HCT116 (cell line): ENCODE measurements at regions not wholly inside any gene's neighbourhood (a gene's known extent, or its start where the extent isn't known, plus 50 kb on each side); places are given as distances from the start of the nearest gene placed in this dataset.

ENCODE experiments used
- ATAC-seq: fragments of 200-7000 bp; cut with Tn5 transposase; 2 replicates; pipeline ENCODE4 v1.9.1; 2020; ENCODE audit warnings: mild to moderate bottlenecking, moderate library complexity
- BruUV-seq: library from RNA; stranded (reverse); fragments of 400-500 nt; replicated peaks from 2 replicates; lab custom pipeline; 2021; lab: Mats Ljungman, UMichigan
- CTCF ChIA-PET: fragments of 300-600 bp; sonication (Branson Sonifier 250); formaldehyde crosslinking; loops from one replicate; lab custom pipeline; 2021; ENCODE audit warnings: antibody characterized with exemption; lab: Charles Lee
- POLR2A ChIA-PET: fragments of 300-600, 350-600 bp; sonication (Branson Sonifier 250); formaldehyde crosslinking; loops from one replicate; lab custom pipeline; 2021; ENCODE audit warnings: antibody characterized with exemption; lab: Charles Lee
- RAD21 ChIA-PET, 2 experiments: fragments of 300-600 bp; sonication (Branson Sonifier 250); formaldehyde crosslinking; loops; one replicate each; lab custom pipeline; 2023; ENCODE audit warnings: low total read pairs in 2 of 2; ENCODE audit not compliant: uncharacterized antibody in 2 of 2, unreplicated experiment in 2 of 2, low non-redundant PET in 1 of 2; lab: Charles Lee
- DNase-seq: peaks from one replicate; pipeline ENCODE4 v3.0.0-alpha.2; 2010; ENCODE audit warnings: low read depth, low spot score
- H2AFZ ChIP-seq: fragments of 200-600 bp; shearing (Covaris generic), sonication (generic); 2 replicates; pipeline ENCODE4 v1.6.1; 2017; ENCODE audit warnings: low read depth, mixed run types, mixed read lengths, antibody characterized with exemption, low read length; ENCODE audit not compliant: poor library complexity, severe bottlenecking
- H3K27ac ChIP-seq: 2 replicates; pipeline ENCODE4 v1.5.1; 2012; ENCODE audit warnings: low read depth, low read length
- H3K27me3 ChIP-seq: fragments of 200-600 bp; sonication (generic); 2 replicates; pipeline ENCODE4 v1.6.1; 2016; ENCODE audit warnings: mixed run types, low read length, mixed read lengths; ENCODE audit not compliant: insufficient read depth
- H3K36me3 ChIP-seq, 2 experiments: fragments of 200-500 bp in 1 of 2; fragments of 200-600 bp in 1 of 2; sonication (Bioruptor generic) in 1 of 2; sonication (generic) in 1 of 2; 2 replicates each; pipeline versions ENCODE4 v1.5.1 to v1.6.1; 2014 to 2016; ENCODE audit warnings: low read length in 2 of 2, inconsistent platforms in 1 of 2, mixed read lengths in 1 of 2, mixed run types in 1 of 2; ENCODE audit not compliant: insufficient read depth in 2 of 2, control insufficient read depth in 1 of 2
- H3K4me1 ChIP-seq, 2 experiments: fragments of 200-600 bp in 1 of 2; sonication (generic) in 1 of 2; 2 replicates each; pipeline versions ENCODE4 v1.5.1 to v1.6.1; 2012 to 2017; ENCODE audit warnings: low read length in 2 of 2, inconsistent platforms in 1 of 2, mild to moderate bottlenecking in 1 of 2, mixed read lengths in 1 of 2, mixed run types in 1 of 2, moderate library complexity in 1 of 2; ENCODE audit not compliant: insufficient read depth in 2 of 2, control insufficient read depth in 1 of 2
- H3K4me2 ChIP-seq: fragments of 200-600 bp; sonication (generic); 2 replicates; pipeline ENCODE4 v1.6.1; 2017; ENCODE audit warnings: mixed run types, low read length, mixed read lengths
- H3K4me3 ChIP-seq, 2 experiments: fragments of 200-600 bp in 1 of 2; sonication (generic) in 1 of 2; replicated peaks in 1 of 2; 2 replicates each; pipeline ENCODE4 v1.5.1; 2011 to 2016; ENCODE audit warnings: low read length in 2 of 2, control low read depth in 1 of 2, low read depth in 1 of 2, mild to moderate bottlenecking in 1 of 2, mixed read lengths in 1 of 2, mixed run types in 1 of 2
- H3K79me2 ChIP-seq: fragments of 200-600 bp; sonication (generic); 2 replicates; pipeline ENCODE4 v1.6.1; 2017; ENCODE audit warnings: mild to moderate bottlenecking, mixed run types, low read length, moderate library complexity, mixed read lengths; ENCODE audit not compliant: insufficient read depth
- H3K9ac ChIP-seq: fragments of 200-600 bp; sonication (generic); 2 replicates; pipeline ENCODE4 v1.6.1; 2016; ENCODE audit warnings: low read length, mixed read lengths
- H3K9me2 ChIP-seq: fragments of 200-600 bp; sonication (generic), shearing (Covaris generic); 2 replicates; pipeline ENCODE4 v1.6.1; 2017; ENCODE audit warnings: mixed run types, mild to moderate bottlenecking, moderate library complexity; ENCODE audit not compliant: insufficient read depth
- H3K9me3 ChIP-seq, 2 experiments: fragments of 200-500 bp in 1 of 2; fragments of 200-600 bp in 1 of 2; sonication (Bioruptor generic) in 1 of 2; sonication (generic) in 1 of 2; 2 replicates each; pipeline ENCODE4 v1.6.1; 2014 to 2017; ENCODE audit warnings: low read length in 2 of 2, mixed read lengths in 2 of 2, inconsistent platforms in 1 of 2, low read depth in 1 of 2, mild to moderate bottlenecking in 1 of 2, mixed run types in 1 of 2, moderate library complexity in 1 of 2; ENCODE audit not compliant: control insufficient read depth in 1 of 2, insufficient read depth in 1 of 2
- H4K20me1 ChIP-seq: fragments of 200-600 bp; sonication (generic), shearing (Covaris generic); 2 replicates; pipeline ENCODE4 v1.6.1; 2017; ENCODE audit warnings: mixed run types, mild to moderate bottlenecking, moderate library complexity; ENCODE audit not compliant: insufficient read depth
- CEBPB ChIP-seq: IDR thresholded peaks from 2 replicates; pipeline ENCODE4 v1.6.1; 2012; ENCODE audit warnings: low read depth
- EGR1 ChIP-seq: IDR thresholded peaks from 2 replicates; pipeline ENCODE4 v1.6.1; 2012; ENCODE audit warnings: low read depth
- EZH2phosphoT487 ChIP-seq: fragments of 200-600 bp; IDR thresholded peaks from 2 replicates; pipeline ENCODE4 v1.6.1; 2018; ENCODE audit warnings: antibody characterized with exemption, borderline replicate concordance
- FOSL1 ChIP-seq: IDR thresholded peaks from 2 replicates; pipeline ENCODE4 v1.6.1; 2012; ENCODE audit warnings: low read depth
- JUND ChIP-seq: IDR thresholded peaks from 2 replicates; pipeline ENCODE4 v1.6.1; 2012
- POLR2A ChIP-seq: IDR thresholded peaks from 2 replicates; pipeline ENCODE4 v1.7.0; 2011; ENCODE audit warnings: borderline replicate concordance; ENCODE audit not compliant: insufficient read depth, insufficient read length; ENCODE audit errors: extremely low read depth
- POLR2AphosphoS5 ChIP-seq: IDR thresholded peaks from 2 replicates; pipeline ENCODE4 v1.6.1; 2011; ENCODE audit warnings: mild to moderate bottlenecking, low read depth, low read length, moderate library complexity
- RAD21 ChIP-seq: IDR thresholded peaks from 2 replicates; pipeline ENCODE4 v1.6.1; 2012; ENCODE audit warnings: low read depth, mild to moderate bottlenecking
- REST ChIP-seq: IDR thresholded peaks from 2 replicates; pipeline ENCODE4 v1.6.1; 2012; ENCODE audit warnings: low read depth
- SRF ChIP-seq: IDR thresholded peaks from 2 replicates; pipeline ENCODE4 v1.6.1; 2012; ENCODE audit warnings: low read depth
- TCF7L2 ChIP-seq: IDR thresholded peaks from 2 replicates; pipeline ENCODE4 v1.7.0; 2011; ENCODE audit warnings: borderline replicate concordance, inconsistent platforms; ENCODE audit not compliant: insufficient read depth, insufficient read length; ENCODE audit errors: extremely low read depth
- YY1 ChIP-seq: IDR thresholded peaks from 2 replicates; pipeline ENCODE4 v1.6.1; 2011; ENCODE audit warnings: low read length, low read depth, moderate library complexity, mild to moderate bottlenecking; ENCODE audit not compliant: insufficient replicate concordance; ENCODE audit errors: extremely low read depth
- ZFX ChIP-seq: fragments of 450-650 bp; IDR thresholded peaks from 2 replicates; pipeline ENCODE4 v1.6.1; 2017
- ZNF274 ChIP-seq: fragments of 200-500 bp; sonication (Bioruptor generic); IDR thresholded peaks from 2 replicates; pipeline ENCODE4 v1.6.1; 2014; ENCODE audit warnings: mild to moderate bottlenecking, low read depth, low read length, inconsistent platforms
- intact Hi-C: fragments of 100-400 bp; cut with micrococcal nuclease; formaldehyde crosslinking; loops from 2 replicates; pipeline ENCODE4 v1.10.0; 2022
- TF ChIP-seq, protein P1 (sequence below): IDR thresholded peaks from 2 replicates; pipeline ENCODE4 v1.6.1; 2012

DNA sequence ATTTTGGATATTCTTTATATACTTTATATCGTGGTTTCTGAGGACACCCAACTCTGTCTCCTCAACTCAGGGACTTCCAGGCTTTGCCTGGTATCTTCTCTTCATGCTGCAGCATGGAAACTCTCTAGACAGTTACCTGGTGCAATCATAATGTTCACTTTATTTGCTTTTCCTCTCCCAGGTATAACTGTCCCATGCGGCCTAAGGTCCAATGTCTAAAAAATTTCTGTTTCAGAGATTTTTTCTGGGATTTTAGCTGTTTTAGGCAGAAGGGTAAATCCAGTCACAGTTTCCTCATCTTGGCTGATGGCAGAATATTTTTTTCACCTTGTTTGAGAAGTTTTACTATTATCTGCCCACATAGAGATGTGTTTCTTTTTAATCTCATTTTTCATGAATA is 139.9 kb upstream of the KCNMB2 start:
- CTCF ChIA-PET: no interaction called here
- Histone ChIP-seq H3K79me2 (no peaks in the 10 kb centered on the region), H3K9me2 (no peaks in the 10 kb centered on the region), H3K4me3 (no peak overlapping the region), H3K4me2 (no peak overlapping the region), H2AFZ (no peak overlapping the region), H3K4me1 (no peaks in the 10 kb centered on the region), H3K27me3 (no peaks in the 10 kb centered on the region), H3K27ac (no peak overlapping the region), H4K20me1 (no peaks in the 10 kb centered on the region), H3K36me3 (no peaks in the 10 kb centered on the region), H3K9ac (no peak overlapping the region), H3K9me3 (no peaks in the 10 kb centered on the region)
- no peak for ATAC-seq
- RAD21 ChIA-PET: no interaction called here
- intact Hi-C loops: no loop called here
- BruUV-seq: no TSS peak
- DNase-seq: no peak
- TF ChIP-seq CEBPB: no peak
- TF ChIP-seq TCF7L2: no peak
- no peak for TF ChIP-seq RAD21
- no peak for TF ChIP-seq YY1
- TF ChIP-seq ZFX: no peak
- TF ChIP-seq JUND: no peak
- TF ChIP-seq REST: no peak
- POLR2A ChIA-PET: no interaction called here

- H3K4me1 ChIP-seq: no peaks in the 10 kb centered on the region
- no peak for TF ChIP-seq ZNF274
- no peak for TF ChIP-seq ZFX
- no peak for TF ChIP-seq FOSL1
- no peak for TF ChIP-seq YY1
- no peak for TF ChIP-seq POLR2A
- no peak for TF ChIP-seq POLR2AphosphoS5
- TF ChIP-seq, protein P1, sequence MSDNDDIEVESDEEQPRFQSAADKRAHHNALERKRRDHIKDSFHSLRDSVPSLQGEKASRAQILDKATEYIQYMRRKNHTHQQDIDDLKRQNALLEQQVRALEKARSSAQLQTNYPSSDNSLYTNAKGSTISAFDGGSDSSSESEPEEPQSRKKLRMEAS: no peak
- no peak for TF ChIP-seq RAD21
- no peak for TF ChIP-seq REST
- no peak for TF ChIP-seq TCF7L2
- no peak for TF ChIP-seq JUND
- no peak for TF ChIP-seq EGR1
- TF ChIP-seq SRF: no peak
- no peak for TF ChIP-seq EZH2phosphoT487
These were observed 139.0 kb upstream of the KCNMB2 start for GRCh38 chr3:178397202-178397601.

More at GRCh38 chr3:178397202-178397601, 139.0 kb upstream of the KCNMB2 start:
- no TSS peak for BruUV-seq
- intact Hi-C loops: no loop called here
- ChIA-PET RAD21 (no interaction called here), CTCF (no interaction called here), POLR2A (no interaction called here)
- no peaks in the 10 kb centered on the region for H3K9me3 ChIP-seq
- no peak for DNase-seq
- no peak overlapping the region for H2AFZ ChIP-seq
- no peak for ATAC-seq
- no peaks in the 10 kb centered on the region for H3K27me3 ChIP-seq
- no peaks in the 10 kb centered on the region for H3K79me2 ChIP-seq
- H3K4me2 ChIP-seq: no peak overlapping the region
- H4K20me1 ChIP-seq: no peaks in the 10 kb centered on the region
- no peak overlapping the region for H3K27ac ChIP-seq
- H3K4me3 ChIP-seq: no peak overlapping the region
- no peaks in the 10 kb centered on the region for H3K9me2 ChIP-seq
- no peaks in the 10 kb centered on the region for H3K36me3 ChIP-seq
- H3K9ac ChIP-seq: no peak overlapping the region
